ENCODE measurements at regions not wholly inside any gene's neighbourhood (a gene's known extent, or its start where the extent isn't known, plus 50 kb on each side); places are given as distances from the start of the nearest gene placed in this dataset.
"Not testable (repeated sequence)": the region's sequence is repeated elsewhere in the genome, so short reads cannot be mapped to it uniquely, and the experiment has no call there.

DNA sequence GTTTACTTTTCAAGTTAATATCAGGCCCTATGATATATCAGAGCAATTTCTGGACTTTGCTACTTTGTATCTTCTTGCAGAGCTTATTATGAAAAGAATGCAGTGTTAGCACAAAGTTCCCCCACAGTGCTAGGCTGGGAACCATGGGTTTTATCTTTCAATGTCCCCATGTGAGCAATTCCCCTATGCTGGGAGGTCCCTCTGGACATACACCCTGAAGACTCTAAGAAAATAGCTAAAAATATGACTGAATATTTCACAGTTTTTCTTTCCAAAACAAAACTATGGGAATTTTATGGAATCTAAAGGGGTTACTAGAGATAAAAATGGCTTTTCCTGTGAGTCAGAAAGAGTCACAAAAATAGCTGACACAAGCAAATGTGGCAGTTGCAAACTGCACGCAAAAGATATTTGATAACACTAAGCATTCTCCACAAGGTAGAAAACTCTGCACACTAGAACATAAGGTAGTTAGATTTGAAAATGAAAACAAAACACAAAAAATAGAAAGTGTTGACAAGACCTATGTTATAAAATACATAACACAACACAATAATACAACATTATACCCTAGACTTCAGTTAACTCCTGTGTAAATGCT is 487.5 kb upstream of the GRIN3A start:
- intact Hi-C loops (cut with DNase I; ENCODE audit: low total_unique reads) = no loop called here
- H3K27me3 ChIP-seq = no peaks in the 10 kb centered on the region
- H3K4me1 ChIP-seq = no peaks in the 10 kb centered on the region
- H3K36me3 ChIP-seq = no peaks in the 10 kb centered on the region
- TF ChIP-seq, protein P1, sequence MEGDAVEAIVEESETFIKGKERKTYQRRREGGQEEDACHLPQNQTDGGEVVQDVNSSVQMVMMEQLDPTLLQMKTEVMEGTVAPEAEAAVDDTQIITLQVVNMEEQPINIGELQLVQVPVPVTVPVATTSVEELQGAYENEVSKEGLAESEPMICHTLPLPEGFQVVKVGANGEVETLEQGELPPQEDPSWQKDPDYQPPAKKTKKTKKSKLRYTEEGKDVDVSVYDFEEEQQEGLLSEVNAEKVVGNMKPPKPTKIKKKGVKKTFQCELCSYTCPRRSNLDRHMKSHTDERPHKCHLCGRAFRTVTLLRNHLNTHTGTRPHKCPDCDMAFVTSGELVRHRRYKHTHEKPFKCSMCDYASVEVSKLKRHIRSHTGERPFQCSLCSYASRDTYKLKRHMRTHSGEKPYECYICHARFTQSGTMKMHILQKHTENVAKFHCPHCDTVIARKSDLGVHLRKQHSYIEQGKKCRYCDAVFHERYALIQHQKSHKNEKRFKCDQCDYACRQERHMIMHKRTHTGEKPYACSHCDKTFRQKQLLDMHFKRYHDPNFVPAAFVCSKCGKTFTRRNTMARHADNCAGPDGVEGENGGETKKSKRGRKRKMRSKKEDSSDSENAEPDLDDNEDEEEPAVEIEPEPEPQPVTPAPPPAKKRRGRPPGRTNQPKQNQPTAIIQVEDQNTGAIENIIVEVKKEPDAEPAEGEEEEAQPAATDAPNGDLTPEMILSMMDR (IDR thresholded peaks at IDR 0.05) = no peak
- H3K4me3 ChIP-seq = no peak overlapping the region
- H3K27ac ChIP-seq = no peak overlapping the region
- H3K9me3 ChIP-seq = no peaks in the 10 kb centered on the region
- no peak for DNase-seq

DNA sequence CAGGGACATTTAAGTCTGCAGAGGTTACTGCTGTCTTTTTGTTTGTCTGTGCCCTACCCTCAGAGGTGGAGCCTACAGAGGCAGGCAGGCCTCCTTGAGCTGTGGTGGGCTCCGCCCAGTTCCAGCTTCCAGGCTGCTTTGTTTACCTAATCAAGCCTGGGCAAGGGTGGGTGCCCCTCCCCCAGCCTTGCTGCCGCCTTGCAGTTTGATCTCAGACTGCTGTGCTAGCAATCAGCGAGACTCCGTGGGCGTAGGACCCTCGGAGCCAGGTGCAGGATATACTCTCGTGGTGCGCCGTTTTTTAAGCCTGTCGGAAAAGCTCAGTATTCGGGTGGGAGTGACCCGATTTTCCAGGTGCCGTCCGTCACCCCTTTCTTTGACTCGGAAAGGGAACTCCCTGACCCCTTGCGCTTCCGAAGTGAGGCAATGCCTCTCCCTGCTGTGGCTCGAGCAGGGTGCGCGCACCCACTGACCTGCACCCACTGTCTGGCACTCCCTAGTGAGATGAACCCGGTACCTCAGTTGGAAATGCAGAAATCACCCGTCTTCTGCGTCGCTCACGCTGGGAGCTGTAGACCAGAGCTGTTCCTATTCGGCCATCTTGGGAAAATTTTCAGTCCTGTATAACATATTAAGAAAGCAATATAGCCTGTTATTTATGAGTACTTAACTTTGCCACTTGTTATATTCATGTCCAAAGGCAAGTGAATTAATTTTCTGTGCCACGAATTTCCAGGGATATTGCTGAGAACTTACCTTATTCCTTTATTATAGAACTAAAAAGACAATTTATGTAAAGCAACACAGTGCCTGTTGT is 485.1 kb upstream of the GRIN3A start:
- H3K9me3 ChIP-seq; DNase-seq; H3K27ac ChIP-seq; H3K27me3 ChIP-seq; H3K36me3 ChIP-seq; H3K4me1 ChIP-seq; intact Hi-C loops (cut with DNase I; ENCODE audit: low total_unique reads); H3K4me3 ChIP-seq: not testable (repeated sequence)

DNA sequence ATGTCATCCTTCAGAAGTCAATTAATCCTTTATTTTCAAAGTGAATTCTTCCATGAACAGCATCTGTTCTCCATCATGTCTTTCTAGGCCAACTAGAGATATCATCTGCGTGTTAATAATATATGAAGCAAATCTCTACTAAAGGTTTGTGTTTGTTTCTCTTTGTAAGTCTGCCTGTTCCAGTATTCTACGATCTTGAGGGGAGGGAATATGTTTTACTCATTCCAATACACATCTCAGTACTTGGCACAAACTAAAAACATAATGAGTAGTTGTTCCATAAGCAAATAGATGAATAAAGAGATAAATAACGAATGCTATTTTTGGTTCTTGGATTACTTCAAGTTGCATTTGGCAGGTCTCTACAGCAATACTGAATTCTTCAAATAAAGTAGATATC is 470.7 kb upstream of the GRIN3A start:
- Histone ChIP-seq H3K4me1 (no peaks in the 10 kb centered on the region), H3K9me3 (no peaks in the 10 kb centered on the region), H3K4me3 (no peak overlapping the region), H3K27me3 (no peaks in the 10 kb centered on the region), H3K27ac (no peak overlapping the region), H3K36me3 (no peaks in the 10 kb centered on the region)
- TF ChIP-seq, protein P1 (IDR thresholded peaks at IDR 0.05) = no peak
- intact Hi-C loops (cut with DNase I; ENCODE audit: low total_unique reads) = no loop called here
- no peak for DNase-seq

DNA sequence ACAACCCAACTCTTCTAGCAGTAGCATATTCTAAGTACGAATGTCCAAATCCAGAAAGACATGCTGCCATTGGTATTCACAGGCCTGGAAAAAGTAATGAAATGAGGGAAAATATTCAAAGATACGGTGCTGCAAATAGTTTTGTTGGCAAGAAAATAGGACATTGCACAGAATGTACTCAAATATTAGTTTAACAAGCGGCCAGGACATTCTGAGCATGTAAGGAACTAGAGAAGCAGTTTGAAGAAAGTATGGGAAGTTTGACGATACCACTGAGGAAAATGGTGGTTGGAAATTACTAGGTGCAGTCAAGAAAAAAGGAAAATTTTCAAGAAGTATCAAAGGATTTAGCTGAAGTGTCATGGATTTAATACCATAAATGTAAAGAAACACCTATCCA is 468.0 kb upstream of the GRIN3A start:
- Histone ChIP-seq H3K9me3 (no peaks in the 10 kb centered on the region), H3K36me3 (no peaks in the 10 kb centered on the region), H3K27ac (no peak overlapping the region), H3K27me3 (no peaks in the 10 kb centered on the region), H3K4me3 (no peak overlapping the region), H3K4me1 (no peaks in the 10 kb centered on the region)
- TF ChIP-seq, protein P1 (IDR thresholded peaks at IDR 0.05) = no peak
- no peak for DNase-seq
- intact Hi-C loops (cut with DNase I; ENCODE audit: low total_unique reads) = no loop called here

DNA sequence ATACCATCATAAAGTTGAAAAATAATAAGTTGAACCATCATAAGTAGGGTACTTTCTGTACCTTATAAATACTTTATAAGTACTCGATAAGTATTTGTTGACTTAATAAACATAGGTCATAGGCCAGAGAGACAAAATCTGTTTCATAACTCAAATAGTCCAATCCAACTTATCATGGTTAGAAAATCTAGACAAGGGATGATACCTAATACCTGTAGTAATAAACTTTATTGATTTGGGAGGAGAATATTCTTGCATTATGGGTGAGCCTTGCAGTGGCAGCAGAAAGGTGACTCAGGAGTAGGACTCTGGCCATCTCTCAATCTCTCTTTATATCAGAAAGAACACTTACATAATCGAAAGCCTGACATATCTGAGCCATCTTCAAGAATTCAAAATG is 466.8 kb upstream of the GRIN3A start:
- Histone ChIP-seq H3K36me3 (no peaks in the 10 kb centered on the region), H3K4me3 (no peak overlapping the region), H3K27ac (no peak overlapping the region), H3K27me3 (no peaks in the 10 kb centered on the region), H3K4me1 (no peaks in the 10 kb centered on the region), H3K9me3 (no peaks in the 10 kb centered on the region)
- intact Hi-C loops (cut with DNase I; ENCODE audit: low total_unique reads) = no loop called here
- TF ChIP-seq, protein P1 (IDR thresholded peaks at IDR 0.05) = no peak
- no peak for DNase-seq

DNA sequence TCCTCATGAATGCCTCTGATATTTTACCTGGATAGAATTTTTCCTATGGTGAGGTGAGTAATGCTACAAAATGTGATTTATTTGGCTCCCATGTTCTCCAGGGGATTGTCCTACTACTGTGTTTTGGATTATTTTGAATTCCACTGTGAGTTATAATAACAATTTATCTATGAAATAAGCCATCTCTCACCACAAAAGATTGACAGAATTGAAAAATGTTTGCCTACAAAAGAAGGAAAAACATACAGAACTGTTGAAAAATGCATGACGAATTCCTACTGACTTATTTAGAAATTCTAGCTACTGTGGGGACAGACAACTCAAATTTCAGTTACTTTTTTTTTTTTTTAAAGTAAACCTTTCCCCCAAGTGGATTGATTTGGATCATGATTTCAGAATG is 463.7 kb upstream of the GRIN3A start:
- Histone ChIP-seq H3K27ac (no peak overlapping the region), H3K4me1 (no peaks in the 10 kb centered on the region), H3K36me3 (no peaks in the 10 kb centered on the region), H3K9me3 (no peaks in the 10 kb centered on the region), H3K27me3 (no peaks in the 10 kb centered on the region), H3K4me3 (no peak overlapping the region)
- DNase-seq = no peak
- TF ChIP-seq, protein P1 (IDR thresholded peaks at IDR 0.05) = no peak
- intact Hi-C loops (cut with DNase I; ENCODE audit: low total_unique reads) = no loop called here

Data from tibial artery (tissue), 4 donors.